HG02884 (cell line): ENCODE measurements at regions not wholly inside any gene's neighbourhood (a gene's known extent, or its start where the extent isn't known, plus 50 kb on each side); places are given as distances from the start of the nearest gene placed in this dataset.
A peak's percentile ranks its signal among the peaks of the same experiment; 100 is the strongest.

Experiments
- ATAC-seq: cut with Tn5 transposase; IDR thresholded peaks from one replicate; pipeline ENCODE4 v1.9.1; 2021; ENCODE audit warnings: mild to moderate bottlenecking, moderate library complexity; ENCODE audit not compliant: unreplicated experiment

- ATAC-seq = no peak
These were observed 61.6 kb upstream of the GYPA start for GRCh38 chr4:144202081-144202480.

- no peak for ATAC-seq
These were observed 62.6 kb upstream of the GYPA start for GRCh38 chr4:144203155-144203554.

- ATAC-seq = no peak
These were observed 63.9 kb upstream of the GYPA start for GRCh38 chr4:144204431-144204830.

GRCh38 chr4:144206711-144207110, 66.2 kb upstream of the GYPA start:
- no peak for ATAC-seq

GRCh38 chr4:144208074-144208473, 67.6 kb upstream of the GYPA start:
- no peak for ATAC-seq

- no peak for ATAC-seq
These were observed 69.0 kb upstream of the GYPA start for GRCh38 chr4:144209491-144209890.

- ATAC-seq = no peak
These were observed 72.9 kb upstream of the GYPA start for GRCh38 chr4:144213371-144213770.

- no peak for ATAC-seq
These were observed 82.6 kb upstream of the GYPA start for GRCh38 chr4:144223149-144223548.

GRCh38 chr4:144223661-144224060, 83.1 kb upstream of the GYPA start:
- no peak for ATAC-seq

- no peak for ATAC-seq
These were observed 118.8 kb upstream of the GYPA start for GRCh38 chr4:144259285-144259684.

- ATAC-seq = no peak
These were observed 126.6 kb upstream of the GYPA start for GRCh38 chr4:144267084-144267483.

GRCh38 chr4:144280688-144281087, 140.2 kb upstream of the GYPA start:
- no peak for ATAC-seq

- ATAC-seq = no peak
These were observed 143.0 kb upstream of the GYPA start for GRCh38 chr4:144283526-144283925.

- no peak for ATAC-seq
These were observed 143.5 kb upstream of the GYPA start for GRCh38 chr4:144284026-144284425.

- ATAC-seq = peak; percentile 99
These were observed 147.7 kb upstream of the GYPA start for GRCh38 chr4:144288011-144288903.

- no peak for ATAC-seq
These were observed 149.3 kb upstream of the GYPA start for GRCh38 chr4:144289667-144290428.

- ATAC-seq = no peak
These were observed 150.6 kb upstream of the GYPA start for GRCh38 chr4:144291164-144291563.

- ATAC-seq = no peak
These were observed 153.7 kb upstream of the GYPA start for GRCh38 chr4:144294211-144294610.

GRCh38 chr4:144295286-144295995, 154.9 kb upstream of the GYPA start:
- no peak for ATAC-seq

- ATAC-seq = no peak
These were observed 156.4 kb upstream of the GYPA start for GRCh38 chr4:144296941-144297340.

- no peak for ATAC-seq
These were observed 158.0 kb upstream of the GYPA start for GRCh38 chr4:144298519-144298918.
